Coronary artery (tissue), 2 donors: ENCODE measurements at regions not wholly inside any gene's neighbourhood (a gene's known extent, or its start where the extent isn't known, plus 50 kb on each side); places are given as distances from the start of the nearest gene placed in this dataset.

Experiments
- DNase-seq: peaks from one replicate; pipeline ENCODE4 v3.0.0-alpha.2; 2017; ENCODE audit warnings: low spot score
- H3K27ac ChIP-seq, 2 donors: fragments of 200-600 bp; sonication (generic); one replicate each; pipeline ENCODE4 v1.5.1; 2016 to 2019
- H3K4me3 ChIP-seq: fragments of 200-600 bp; sonication (generic); 2 replicates; pipeline ENCODE4 v1.5.1; 2016; ENCODE audit warnings: mild to moderate bottlenecking, moderate library complexity
- CTCF ChIP-seq: fragments of 200-600 bp; sonication (generic); IDR thresholded peaks from one replicate; pipeline ENCODE4 v1.5.1; 2019; ENCODE audit warnings: antibody characterized with exemption

DNA sequence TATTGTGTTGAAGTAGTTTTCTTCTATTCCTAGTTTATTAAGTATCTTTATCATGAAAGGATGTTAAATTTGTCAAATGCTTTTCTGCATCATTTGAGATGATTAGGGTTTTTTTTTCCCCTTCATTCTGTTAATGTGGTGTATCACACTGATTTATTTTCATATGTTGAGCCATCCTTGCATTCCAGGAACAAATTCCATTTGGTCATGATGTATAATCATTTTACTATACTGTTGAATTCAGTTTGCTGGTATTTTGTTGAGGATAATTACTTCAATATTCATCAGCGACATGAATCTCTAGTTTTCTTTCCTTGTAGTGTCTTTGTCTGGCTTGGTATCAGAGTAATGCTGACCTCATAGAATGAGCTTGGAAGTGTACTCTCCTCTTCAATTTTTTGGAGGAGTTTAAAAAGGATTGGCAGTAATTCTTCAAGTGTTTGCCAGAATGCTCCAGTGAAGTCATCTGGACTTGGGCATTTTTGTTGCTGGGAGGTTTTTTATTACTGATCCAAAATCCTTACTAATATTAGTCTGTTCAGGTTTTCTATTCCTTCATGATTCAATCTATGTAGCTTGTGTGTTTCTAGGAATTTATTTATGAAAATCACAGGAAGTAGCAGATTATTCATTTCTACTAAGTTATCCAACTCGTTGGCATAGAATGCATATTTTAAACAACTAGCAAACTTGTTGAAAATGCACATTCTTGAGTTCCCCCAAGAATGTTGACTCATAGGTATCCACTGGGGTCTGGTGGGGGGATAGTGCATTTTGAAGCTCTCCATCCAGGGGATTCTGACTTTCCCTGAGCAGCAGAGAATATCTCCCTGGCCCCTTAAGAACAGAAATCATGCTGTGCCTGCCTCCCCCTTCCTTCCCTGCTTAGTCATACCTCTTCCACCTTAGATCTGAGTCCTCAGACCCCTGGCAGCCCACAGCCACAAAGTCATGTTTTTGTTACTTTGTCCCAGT, 187.1 kb downstream of the BMP7 start:
- Histone ChIP-seq H3K27ac (no peak overlapping the region), H3K4me3 (no peak overlapping the region)
- no peak for TF ChIP-seq CTCF
- no peak for DNase-seq

- no peak overlapping the region for H3K27ac ChIP-seq
- DNase-seq = no peak
- TF ChIP-seq CTCF = no peak
- H3K4me3 ChIP-seq = no peak overlapping the region
Observed at GRCh38 chr20:57080796-57081195, 185.6 kb downstream of the BMP7 start.

GRCh38 chr20:57082357-57082945, 184.0 kb downstream of the BMP7 start:
- Histone ChIP-seq H3K4me3 (no peak overlapping the region), H3K27ac (no peak overlapping the region)
- DNase-seq = no peak
- no peak for TF ChIP-seq CTCF

- DNase-seq = no peak
- no peak for TF ChIP-seq CTCF
- Histone ChIP-seq H3K27ac (no peak overlapping the region), H3K4me3 (no peak overlapping the region)
Observed at GRCh38 chr20:57083072-57083471, 183.4 kb downstream of the BMP7 start.

- DNase-seq = no peak
- no peak for TF ChIP-seq CTCF
- Histone ChIP-seq H3K4me3 (no peak overlapping the region), H3K27ac (no peak overlapping the region)
Observed at GRCh38 chr20:57086066-57086465, 180.4 kb downstream of the BMP7 start.

DNA sequence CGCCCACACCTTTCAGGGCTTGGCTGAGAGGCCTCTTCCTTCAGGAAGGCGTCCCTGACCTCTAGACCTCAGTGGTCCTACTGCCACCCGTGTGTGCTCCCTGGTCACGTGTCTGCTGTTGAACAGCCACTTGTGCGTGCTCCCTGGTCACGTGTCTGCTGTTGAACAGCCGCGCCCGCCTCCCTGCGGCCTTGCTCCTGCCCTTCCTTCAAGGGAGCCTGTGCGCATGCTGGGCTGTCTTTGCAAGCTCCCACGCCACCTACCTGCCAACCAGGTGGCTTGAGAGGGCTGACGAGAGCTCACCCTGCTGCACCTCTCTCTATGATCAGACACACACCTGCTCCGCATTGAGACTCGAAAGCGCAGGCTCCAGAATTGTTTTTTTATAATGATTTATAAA, 179.3 kb downstream of the BMP7 start:
- DNase-seq = no peak
- Histone ChIP-seq H3K27ac (no peak overlapping the region), H3K4me3 (no peak overlapping the region)
- no peak for TF ChIP-seq CTCF

GRCh38 chr20:57087705-57088104, 178.7 kb downstream of the BMP7 start:
- Histone ChIP-seq H3K27ac (no peak overlapping the region), H3K4me3 (no peak overlapping the region)
- TF ChIP-seq CTCF = no peak
- no peak for DNase-seq
